K562 (cell line): ENCODE measurements at regions not wholly inside any gene's neighbourhood (a gene's known extent, or its start where the extent isn't known, plus 50 kb on each side); places are given as distances from the start of the nearest gene placed in this dataset.

ENCODE experiments used
- ATAC-seq: fragments of 200-7000 bp; cut with Tn5 transposase; 3 replicates; pipeline ENCODE4 v1.9.1; 2020; ENCODE audit warnings: moderate library complexity
- BruUV-seq: library from RNA; stranded (reverse); fragments of 400-500 nt; replicated peaks from 2 replicates; lab custom pipeline; 2021; lab: Mats Ljungman, UMichigan
- CTCF ChIA-PET: fragments of 300-600 bp; formaldehyde crosslinking; extraction: SDS; loops from one replicate; lab custom pipeline; 2021; ENCODE audit warnings: low intra/inter-chr PET ratio; lab: Yijun Ruan, JAX
- POLR2A ChIA-PET: fragments of 300-600, 350-650 bp; sonication (Branson Sonifier 250); formaldehyde crosslinking; extraction: SDS; loops from one replicate; lab custom pipeline; 2021; ENCODE audit warnings: antibody characterized with exemption, inconsistent platforms; lab: Yijun Ruan, JAX
- DNase-seq, 4 experiments: peaks; one replicate each; pipeline versions ENCODE4 v3.0.0 to v3.0.0-alpha.2; 2011 to 2018; ENCODE audit warnings: low spot score in 3 of 4, mixed read lengths in 3 of 4; ENCODE audit errors: extremely low read depth in 1 of 4
- FAIRE-seq: peaks from 2 replicates; lab custom pipeline; 2011; peaks lifted over from hg19 to GRCh38; lab: Jason Lieb, UNC
- H2AFZ ChIP-seq: 2 replicates; pipeline ENCODE4 v1.6.0; 2011; ENCODE audit warnings: low read depth, low read length, control low read depth, inconsistent platforms
- H3K27ac ChIP-seq: fragments of 200-600 bp; 3 replicates; pipeline ENCODE4 v1.8.0; 2011; ENCODE audit warnings: low read depth, mild to moderate bottlenecking, control low read depth, inconsistent platforms, low read length, moderate library complexity, mixed read lengths; ENCODE audit errors: extremely low read depth
- H3K27me3 ChIP-seq, 2 experiments: fragments of 300-600 bp in 1 of 2; 2 replicates in 1 of 2; 3 replicates in 1 of 2; pipeline versions ENCODE4 v1.6.0 to v1.8.0; 2011; ENCODE audit warnings: inconsistent platforms in 2 of 2, low read length in 2 of 2, mild to moderate bottlenecking in 1 of 2, mixed read lengths in 1 of 2, moderate library complexity in 1 of 2; ENCODE audit not compliant: control insufficient read depth in 2 of 2, insufficient read depth in 2 of 2
- H3K36me3 ChIP-seq: fragments of 300-600 bp; 3 replicates; pipeline ENCODE4 v1.8.0; 2011; ENCODE audit warnings: mild to moderate bottlenecking, low read length, inconsistent platforms; ENCODE audit not compliant: control insufficient read depth, insufficient read depth
- H3K4me1 ChIP-seq, 2 experiments: fragments of 200-600 bp in 1 of 2; replicated peaks in 1 of 2; 2 replicates in 1 of 2; 3 replicates in 1 of 2; pipeline versions ENCODE4 v1.5.1 to v1.8.0; 2011; ENCODE audit warnings: inconsistent platforms in 2 of 2, low read length in 2 of 2, mild to moderate bottlenecking in 1 of 2, mixed read lengths in 1 of 2, moderate library complexity in 1 of 2; ENCODE audit not compliant: control insufficient read depth in 2 of 2, insufficient read depth in 2 of 2
- H3K4me2 ChIP-seq: 2 replicates; pipeline ENCODE4 v1.6.1; 2011; ENCODE audit warnings: low read length, control low read depth, inconsistent platforms, mixed read lengths; ENCODE audit not compliant: insufficient read depth
- H3K4me3 ChIP-seq: fragments of 200-600 bp; sonication (generic), shearing (Covaris generic); 2 replicates; pipeline ENCODE4 v1.5.1; 2016; ENCODE audit warnings: control low read depth, inconsistent platforms
- H3K79me2 ChIP-seq: fragments of 200-600 bp; 3 replicates; pipeline ENCODE4 v1.8.0; 2011; ENCODE audit warnings: low read length, inconsistent platforms; ENCODE audit not compliant: control insufficient read depth, insufficient read depth
- H3K9ac ChIP-seq, 2 experiments: 2 replicates each; pipeline versions ENCODE4 v1.6.0 to v1.6.1; 2011; ENCODE audit warnings: low read depth in 2 of 2, low read length in 2 of 2, control low read depth in 1 of 2, inconsistent platforms in 1 of 2, mild to moderate bottlenecking in 1 of 2, mixed read lengths in 1 of 2; ENCODE audit not compliant: insufficient read depth in 1 of 2
- H3K9me1 ChIP-seq: one replicate; pipeline ENCODE4 v1.6.0; 2011; ENCODE audit warnings: inconsistent platforms, mild to moderate bottlenecking, low read length, moderate library complexity; ENCODE audit not compliant: control insufficient read depth, insufficient read depth
- H3K9me3 ChIP-seq: replicated peaks from 2 replicates; pipeline ENCODE4 v1.5.1; 2011; ENCODE audit warnings: low read depth, low read length, inconsistent platforms; ENCODE audit not compliant: control insufficient read depth, insufficient read depth
- H4K20me1 ChIP-seq: replicated peaks from 2 replicates; pipeline ENCODE4 v1.6.1; 2011; ENCODE audit warnings: low read length, inconsistent platforms, mixed read lengths; ENCODE audit not compliant: control insufficient read depth, insufficient read depth
- ARHGAP35 ChIP-seq: fragments of 450-650 bp; IDR thresholded peaks from 2 replicates; pipeline ENCODE4 v1.6.1; 2018; ENCODE audit not compliant: partially characterized antibody
- MAFG ChIP-seq: fragments of 450-650 bp; conservative IDR thresholded peaks from 2 replicates; pipeline ENCODE4 v1.6.1; 2016; ENCODE audit warnings: missing genetic modification characterization, missing compliant biosample characterization
- MLLT1 ChIP-seq, 2 experiments: fragments of 450-650 bp; IDR thresholded peaks; 2 replicates each; pipeline ENCODE4 v1.6.1; 2016
- NR1H2 ChIP-seq: sonication (generic); formaldehyde crosslinking; IDR thresholded peaks from 2 replicates; pipeline ENCODE4 v1.4.0; 2020; ENCODE audit warnings: mild to moderate bottlenecking, missing genetic modification reagents
- PCBP2 ChIP-seq: fragments of 200-400 bp; formaldehyde crosslinking; IDR thresholded peaks from 2 replicates; pipeline ENCODE4 v1.6.1; 2018; ENCODE audit warnings: low read length, low read depth, mild to moderate bottlenecking, moderate library complexity; ENCODE audit not compliant: poor library complexity, severe bottlenecking
- SMAD1 ChIP-seq: fragments of 150-350 bp; IDR thresholded peaks from 2 replicates; pipeline ENCODE4 v1.6.1; 2014; ENCODE audit warnings: low read length, low read depth; ENCODE audit not compliant: partially characterized antibody
- SPI1 ChIP-seq: IDR thresholded peaks from 2 replicates; pipeline ENCODE4 v1.6.1; 2011; ENCODE audit warnings: low read depth, low read length, control low read depth, borderline replicate concordance
- TCF7 ChIP-seq: sonication (generic); IDR thresholded peaks from 2 replicates; pipeline ENCODE4 v1.6.1; 2016; ENCODE audit warnings: antibody characterized with exemption, borderline replicate concordance
- ZNF143 ChIP-seq: sonication (generic); formaldehyde crosslinking; IDR thresholded peaks from 2 replicates; pipeline ENCODE4 v1.9.0; 2022; ENCODE audit warnings: mild to moderate bottlenecking, missing genetic modification reagents
- WGBS: fragments of 100-300 bp; shearing (Covaris generic); methylation state at CpG from one replicate; pipeline ENCODE4 v1.1.6; 2016; ENCODE audit warnings: low coverage, mixed read lengths; ENCODE audit not compliant: insufficient coverage; ENCODE audit errors: missing lambda C conversion rate; 5-methylcytosine and 5-hydroxymethylcytosine counted together
- in situ Hi-C: fragments of 300-500 bp; cut with MboI; formaldehyde crosslinking; loops from 4 replicates; pipeline ENCODE4 v1.15.0; 2018; ENCODE audit warnings: inconsistent platforms, mixed read lengths
- intact Hi-C: fragments of 100-400 bp; cut with micrococcal nuclease; formaldehyde crosslinking; loops from 2 replicates; pipeline ENCODE4 v1.14.2; 2022
- TF ChIP-seq, protein P1 (sequence below), 2 experiments: IDR thresholded peaks; 2 replicates each; pipeline ENCODE4 v1.6.1; 2012; ENCODE audit warnings: improper control_type of control experiment in 2 of 2, low read depth in 2 of 2, low read length in 2 of 2, borderline replicate concordance in 1 of 2

GRCh38 chr19:27843861-27844260, 1369.1 kb downstream of the UQCRFS1 start:
- Histone ChIP-seq H3K36me3 (no peaks in the 10 kb centered on the region), H3K27me3 (no peaks in the 10 kb centered on the region), H3K4me2 (no peak overlapping the region), H3K27ac (no peak overlapping the region), H3K79me2 (no peaks in the 10 kb centered on the region), H2AFZ (no peak overlapping the region), H3K9me1 (no peaks in the 10 kb centered on the region), H3K4me3 (no peak overlapping the region), H3K9me3 (no peaks in the 10 kb centered on the region), H4K20me1 (no peaks in the 10 kb centered on the region), H3K9ac (no peak overlapping the region)
- FAIRE-seq = no peak
- WGBS = 0% methylated on average over 3 of the region's 3 CpGs
- in situ Hi-C loops = no loop called here
- no TSS peak for BruUV-seq
- intact Hi-C loops = no loop called here
- DNase-seq = no peak
- POLR2A ChIA-PET = no interaction called here
- TF ChIP-seq ARHGAP35 = no peak
- no peak for TF ChIP-seq MAFG (tag)
- no peak for TF ChIP-seq SPI1
- TF ChIP-seq NR1H2 (CRISPR knock-in tag) = no peak
- TF ChIP-seq, protein P1, sequence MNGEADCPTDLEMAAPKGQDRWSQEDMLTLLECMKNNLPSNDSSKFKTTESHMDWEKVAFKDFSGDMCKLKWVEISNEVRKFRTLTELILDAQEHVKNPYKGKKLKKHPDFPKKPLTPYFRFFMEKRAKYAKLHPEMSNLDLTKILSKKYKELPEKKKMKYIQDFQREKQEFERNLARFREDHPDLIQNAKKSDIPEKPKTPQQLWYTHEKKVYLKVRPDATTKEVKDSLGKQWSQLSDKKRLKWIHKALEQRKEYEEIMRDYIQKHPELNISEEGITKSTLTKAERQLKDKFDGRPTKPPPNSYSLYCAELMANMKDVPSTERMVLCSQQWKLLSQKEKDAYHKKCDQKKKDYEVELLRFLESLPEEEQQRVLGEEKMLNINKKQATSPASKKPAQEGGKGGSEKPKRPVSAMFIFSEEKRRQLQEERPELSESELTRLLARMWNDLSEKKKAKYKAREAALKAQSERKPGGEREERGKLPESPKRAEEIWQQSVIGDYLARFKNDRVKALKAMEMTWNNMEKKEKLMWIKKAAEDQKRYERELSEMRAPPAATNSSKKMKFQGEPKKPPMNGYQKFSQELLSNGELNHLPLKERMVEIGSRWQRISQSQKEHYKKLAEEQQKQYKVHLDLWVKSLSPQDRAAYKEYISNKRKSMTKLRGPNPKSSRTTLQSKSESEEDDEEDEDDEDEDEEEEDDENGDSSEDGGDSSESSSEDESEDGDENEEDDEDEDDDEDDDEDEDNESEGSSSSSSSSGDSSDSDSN (IDR thresholded peaks at IDR 0.05; ENCODE audit: borderline replicate concordance in 1 of 2, low read depth in 2 of 2, low read length in 2 of 2) = no peak
- TF ChIP-seq MLLT1 (IDR thresholded peaks at IDR 0.05) = no peak
- no peak for TF ChIP-seq PCBP2
- no peak for TF ChIP-seq TCF7
- no peak for TF ChIP-seq ZNF143 (CRISPR knock-in tag)
- no peak for TF ChIP-seq SMAD1
- TF ChIP-seq, all 486 proteins: peak for 0
- CTCF ChIA-PET = no interaction called here
- no peaks in the 10 kb centered on the region for H3K4me1 ChIP-seq
- ATAC-seq = no peak
